Epithelial cell of proximal tubule (primary cell): ENCODE measurements at regions not wholly inside any gene's neighbourhood (a gene's known extent, or its start where the extent isn't known, plus 50 kb on each side); places are given as distances from the start of the nearest gene placed in this dataset.
A peak's percentile ranks its signal among the peaks of the same experiment; 100 is the strongest.
"Not testable (repeated sequence)": the region's sequence is repeated elsewhere in the genome, so short reads cannot be mapped to it uniquely, and the experiment has no call there.

Source experiments
- DNase-seq: peaks from one replicate; pipeline ENCODE4 v3.0.0-alpha.2; 2011; ENCODE audit warnings: low read depth
- H3K4me3 ChIP-seq: 2 replicates; pipeline ENCODE4 v1.5.1; 2011; ENCODE audit warnings: low read depth, mild to moderate bottlenecking, low read length
- CTCF ChIP-seq: conservative IDR thresholded peaks from 2 replicates; pipeline ENCODE4 v1.5.1; 2012; ENCODE audit warnings: low read depth, mild to moderate bottlenecking, low read length

- TF ChIP-seq CTCF = no peak
- no peak overlapping the region for H3K4me3 ChIP-seq
- DNase-seq = no peak
Measured at GRCh38 chr4:71882113-71882841, 98.4 kb upstream of the GC start.

- not testable (repeated sequence) for DNase-seq, H3K4me3 ChIP-seq
Measured at GRCh38 chr4:71900366-71900765, 116.5 kb upstream of the GC start.

GRCh38 chr4:71905594-71905993, 121.7 kb upstream of the GC start:
- DNase-seq, H3K4me3 ChIP-seq: not testable (repeated sequence)

- DNase-seq = no peak
- no peak for TF ChIP-seq CTCF
- H3K4me3 ChIP-seq = no peak overlapping the region
Measured at GRCh38 chr4:71906096-71906495, 122.2 kb upstream of the GC start.

GRCh38 chr4:71907071-71907470, 123.2 kb upstream of the GC start:
- TF ChIP-seq CTCF = no peak
- H3K4me3 ChIP-seq = no peak overlapping the region
- no peak for DNase-seq

GRCh38 chr4:71907782-71908181, 123.9 kb upstream of the GC start:
- TF ChIP-seq CTCF = peak; percentile 42
- no peak overlapping the region for H3K4me3 ChIP-seq
- DNase-seq = peak; percentile 25

- no peak for TF ChIP-seq CTCF
- no peak overlapping the region for H3K4me3 ChIP-seq
- DNase-seq = no peak
Measured at GRCh38 chr4:71913275-71913674, 118.5 kb upstream of the NPFFR2 start.

GRCh38 chr4:71923070-71923469, 108.7 kb upstream of the NPFFR2 start:
- DNase-seq = no peak
- TF ChIP-seq CTCF = no peak
- H3K4me3 ChIP-seq = no peak overlapping the region
